Hepatocyte (in vitro differentiated cells): ENCODE measurements at regions not wholly inside any gene's neighbourhood (a gene's known extent, or its start where the extent isn't known, plus 50 kb on each side); places are given as distances from the start of the nearest gene placed in this dataset.

Source experiments
- EZH2 ChIP-seq: fragments of 200-600 bp; sonication (generic); IDR thresholded peaks from 2 replicates; pipeline ENCODE4 v1.6.1; 2016; ENCODE audit warnings: antibody characterized with exemption, mild to moderate bottlenecking, borderline replicate concordance
- TF ChIP-seq, protein P1 (sequence below): fragments of 200-600 bp; sonication (generic); IDR thresholded peaks from 2 replicates; pipeline ENCODE4 v1.5.1; 2016; ENCODE audit warnings: antibody characterized with exemption, mild to moderate bottlenecking; ENCODE audit not compliant: poor library complexity

DNA sequence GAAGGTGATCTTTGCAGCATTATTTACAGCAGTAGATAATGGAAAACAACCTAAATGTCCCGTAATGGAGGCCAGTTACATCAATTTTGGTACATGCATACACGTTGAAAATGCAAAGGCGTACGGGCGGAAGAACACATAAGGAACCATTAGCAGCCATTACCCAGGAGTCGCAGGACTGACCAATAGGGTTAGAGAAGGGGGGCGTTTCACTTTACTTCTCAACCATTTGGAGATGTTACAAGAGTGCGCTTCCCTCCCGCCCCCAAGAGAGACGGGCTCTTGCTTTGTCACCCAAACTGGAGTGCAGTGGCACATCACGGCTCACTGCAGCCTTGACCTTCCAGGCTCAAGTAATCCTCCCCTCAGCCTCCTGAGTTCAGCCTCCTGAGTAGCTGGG, 52.8 kb upstream of the SLC35C1 start:
- TF ChIP-seq EZH2: no peak
- TF ChIP-seq, protein P1, sequence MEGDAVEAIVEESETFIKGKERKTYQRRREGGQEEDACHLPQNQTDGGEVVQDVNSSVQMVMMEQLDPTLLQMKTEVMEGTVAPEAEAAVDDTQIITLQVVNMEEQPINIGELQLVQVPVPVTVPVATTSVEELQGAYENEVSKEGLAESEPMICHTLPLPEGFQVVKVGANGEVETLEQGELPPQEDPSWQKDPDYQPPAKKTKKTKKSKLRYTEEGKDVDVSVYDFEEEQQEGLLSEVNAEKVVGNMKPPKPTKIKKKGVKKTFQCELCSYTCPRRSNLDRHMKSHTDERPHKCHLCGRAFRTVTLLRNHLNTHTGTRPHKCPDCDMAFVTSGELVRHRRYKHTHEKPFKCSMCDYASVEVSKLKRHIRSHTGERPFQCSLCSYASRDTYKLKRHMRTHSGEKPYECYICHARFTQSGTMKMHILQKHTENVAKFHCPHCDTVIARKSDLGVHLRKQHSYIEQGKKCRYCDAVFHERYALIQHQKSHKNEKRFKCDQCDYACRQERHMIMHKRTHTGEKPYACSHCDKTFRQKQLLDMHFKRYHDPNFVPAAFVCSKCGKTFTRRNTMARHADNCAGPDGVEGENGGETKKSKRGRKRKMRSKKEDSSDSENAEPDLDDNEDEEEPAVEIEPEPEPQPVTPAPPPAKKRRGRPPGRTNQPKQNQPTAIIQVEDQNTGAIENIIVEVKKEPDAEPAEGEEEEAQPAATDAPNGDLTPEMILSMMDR: no peak
